K562 (cell line): ENCODE measurements at regions not wholly inside any gene's neighbourhood (a gene's known extent, or its start where the extent isn't known, plus 50 kb on each side); places are given as distances from the start of the nearest gene placed in this dataset.
"Not testable (repeated sequence)": the region's sequence is repeated elsewhere in the genome, so short reads cannot be mapped to it uniquely, and the experiment has no call there.

Experiments
- ATAC-seq: fragments of 200-7000 bp; cut with Tn5 transposase; 3 replicates; pipeline ENCODE4 v1.9.1; 2020; ENCODE audit warnings: moderate library complexity
- BruUV-seq: library from RNA; stranded (reverse); fragments of 400-500 nt; replicated peaks from 2 replicates; lab custom pipeline; 2021; lab: Mats Ljungman, UMichigan
- CTCF ChIA-PET: fragments of 300-600 bp; formaldehyde crosslinking; extraction: SDS; loops from one replicate; lab custom pipeline; 2021; ENCODE audit warnings: low intra/inter-chr PET ratio; lab: Yijun Ruan, JAX
- POLR2A ChIA-PET: fragments of 300-600, 350-650 bp; sonication (Branson Sonifier 250); formaldehyde crosslinking; extraction: SDS; loops from one replicate; lab custom pipeline; 2021; ENCODE audit warnings: antibody characterized with exemption, inconsistent platforms; lab: Yijun Ruan, JAX
- DNase-seq, 4 experiments: peaks; one replicate each; pipeline versions ENCODE4 v3.0.0 to v3.0.0-alpha.2; 2011 to 2018; ENCODE audit warnings: low spot score in 3 of 4, mixed read lengths in 3 of 4; ENCODE audit errors: extremely low read depth in 1 of 4
- FAIRE-seq: peaks from 2 replicates; lab custom pipeline; 2011; peaks lifted over from hg19 to GRCh38; lab: Jason Lieb, UNC
- H2AFZ ChIP-seq: 2 replicates; pipeline ENCODE4 v1.6.0; 2011; ENCODE audit warnings: low read depth, low read length, control low read depth, inconsistent platforms
- H3K27ac ChIP-seq: fragments of 200-600 bp; 3 replicates; pipeline ENCODE4 v1.8.0; 2011; ENCODE audit warnings: low read depth, mild to moderate bottlenecking, control low read depth, inconsistent platforms, low read length, moderate library complexity, mixed read lengths; ENCODE audit errors: extremely low read depth
- H3K27me3 ChIP-seq, 2 experiments: fragments of 300-600 bp in 1 of 2; 2 replicates in 1 of 2; 3 replicates in 1 of 2; pipeline versions ENCODE4 v1.6.0 to v1.8.0; 2011; ENCODE audit warnings: inconsistent platforms in 2 of 2, low read length in 2 of 2, mild to moderate bottlenecking in 1 of 2, mixed read lengths in 1 of 2, moderate library complexity in 1 of 2; ENCODE audit not compliant: control insufficient read depth in 2 of 2, insufficient read depth in 2 of 2
- H3K36me3 ChIP-seq: fragments of 300-600 bp; 3 replicates; pipeline ENCODE4 v1.8.0; 2011; ENCODE audit warnings: mild to moderate bottlenecking, low read length, inconsistent platforms; ENCODE audit not compliant: control insufficient read depth, insufficient read depth
- H3K4me1 ChIP-seq, 2 experiments: fragments of 200-600 bp in 1 of 2; replicated peaks in 1 of 2; 2 replicates in 1 of 2; 3 replicates in 1 of 2; pipeline versions ENCODE4 v1.5.1 to v1.8.0; 2011; ENCODE audit warnings: inconsistent platforms in 2 of 2, low read length in 2 of 2, mild to moderate bottlenecking in 1 of 2, mixed read lengths in 1 of 2, moderate library complexity in 1 of 2; ENCODE audit not compliant: control insufficient read depth in 2 of 2, insufficient read depth in 2 of 2
- H3K4me2 ChIP-seq: 2 replicates; pipeline ENCODE4 v1.6.1; 2011; ENCODE audit warnings: low read length, control low read depth, inconsistent platforms, mixed read lengths; ENCODE audit not compliant: insufficient read depth
- H3K4me3 ChIP-seq: fragments of 200-600 bp; sonication (generic), shearing (Covaris generic); 2 replicates; pipeline ENCODE4 v1.5.1; 2016; ENCODE audit warnings: control low read depth, inconsistent platforms
- H3K79me2 ChIP-seq: fragments of 200-600 bp; 3 replicates; pipeline ENCODE4 v1.8.0; 2011; ENCODE audit warnings: low read length, inconsistent platforms; ENCODE audit not compliant: control insufficient read depth, insufficient read depth
- H3K9ac ChIP-seq, 2 experiments: 2 replicates each; pipeline versions ENCODE4 v1.6.0 to v1.6.1; 2011; ENCODE audit warnings: low read depth in 2 of 2, low read length in 2 of 2, control low read depth in 1 of 2, inconsistent platforms in 1 of 2, mild to moderate bottlenecking in 1 of 2, mixed read lengths in 1 of 2; ENCODE audit not compliant: insufficient read depth in 1 of 2
- H3K9me1 ChIP-seq: one replicate; pipeline ENCODE4 v1.6.0; 2011; ENCODE audit warnings: inconsistent platforms, mild to moderate bottlenecking, low read length, moderate library complexity; ENCODE audit not compliant: control insufficient read depth, insufficient read depth
- H3K9me3 ChIP-seq: replicated peaks from 2 replicates; pipeline ENCODE4 v1.5.1; 2011; ENCODE audit warnings: low read depth, low read length, inconsistent platforms; ENCODE audit not compliant: control insufficient read depth, insufficient read depth
- H4K20me1 ChIP-seq: replicated peaks from 2 replicates; pipeline ENCODE4 v1.6.1; 2011; ENCODE audit warnings: low read length, inconsistent platforms, mixed read lengths; ENCODE audit not compliant: control insufficient read depth, insufficient read depth
- CBFA2T2 ChIP-seq: fragments of 450-650 bp; conservative IDR thresholded peaks from 2 replicates; pipeline ENCODE4 v1.6.1; 2017; ENCODE audit warnings: mild to moderate bottlenecking
- CBFA2T3 ChIP-seq: fragments of 450-650 bp; IDR thresholded peaks from 2 replicates; pipeline ENCODE4 v1.6.1; 2017
- EGR1 ChIP-seq: fragments of 450-650 bp; conservative IDR thresholded peaks from 2 replicates; pipeline ENCODE4 v1.6.1; 2017; ENCODE audit warnings: mild to moderate bottlenecking
- FOXK2 ChIP-seq, 2 experiments: fragments of 450-650 bp; IDR thresholded peaks in 1 of 2; conservative IDR thresholded peaks in 1 of 2; 2 replicates each; pipeline ENCODE4 v1.6.1; 2016; ENCODE audit warnings: low read depth in 2 of 2, mild to moderate bottlenecking in 1 of 2
- L3MBTL2 ChIP-seq: fragments of 450-650 bp; IDR thresholded peaks from 2 replicates; pipeline ENCODE4 v1.6.1; 2016; ENCODE audit warnings: mild to moderate bottlenecking, moderate library complexity
- MNT ChIP-seq, 2 experiments: fragments of 450-650 bp; conservative IDR thresholded peaks; 2 replicates each; pipeline ENCODE4 v1.6.1; 2017; ENCODE audit warnings: mild to moderate bottlenecking in 2 of 2, moderate library complexity in 2 of 2
- TAL1 ChIP-seq: fragments of 450-650 bp; IDR thresholded peaks from 2 replicates; pipeline ENCODE4 v1.6.1; 2016; ENCODE audit warnings: mild to moderate bottlenecking
- YY1 ChIP-seq, 3 experiments: IDR thresholded peaks; 2 replicates each; pipeline ENCODE4 v1.6.1; 2011; ENCODE audit warnings: low read length in 2 of 3, mild to moderate bottlenecking in 2 of 3, moderate library complexity in 2 of 3, borderline replicate concordance in 1 of 3, control low read depth in 1 of 3, low read depth in 1 of 3; ENCODE audit not compliant: insufficient read depth in 3 of 3, insufficient replicate concordance in 2 of 3, control insufficient read depth in 1 of 3, insufficient read length in 1 of 3; ENCODE audit errors: extremely low read depth in 1 of 3
- WGBS: fragments of 100-300 bp; shearing (Covaris generic); methylation state at CpG from one replicate; pipeline ENCODE4 v1.1.6; 2016; ENCODE audit warnings: low coverage, mixed read lengths; ENCODE audit not compliant: insufficient coverage; ENCODE audit errors: missing lambda C conversion rate; 5-methylcytosine and 5-hydroxymethylcytosine counted together
- in situ Hi-C: fragments of 300-500 bp; cut with MboI; formaldehyde crosslinking; loops from 4 replicates; pipeline ENCODE4 v1.15.0; 2018; ENCODE audit warnings: inconsistent platforms, mixed read lengths
- intact Hi-C: fragments of 100-400 bp; cut with micrococcal nuclease; formaldehyde crosslinking; loops from 2 replicates; pipeline ENCODE4 v1.14.2; 2022

- H4K20me1 ChIP-seq, intact Hi-C loops: not testable (repeated sequence)
- H3K4me2 ChIP-seq = peak overlapping the region; percentile 55; the same call in 1 of the 2 replicates
- peak; percentile 29; the same call in 1 of the 2 replicates for TF ChIP-seq TAL1
- peak in 2 of 3 experiments; percentile 28 to 84 for TF ChIP-seq YY1 (IDR thresholded peaks at IDR 0.05; ENCODE audit: borderline replicate concordance in 1 of 3, control insufficient read depth in 1 of 3, extremely low read depth in 1 of 3, insufficient read depth in 3 of 3, insufficient read length in 1 of 3, insufficient replicate concordance in 2 of 3, low read depth in 1 of 3, low read length in 2 of 3)
- peak; percentile 95 for TF ChIP-seq FOXK2 (conservative IDR thresholded peaks at IDR 0.05 in 1 of 2, IDR thresholded peaks at IDR 0.05 in 1 of 2; ENCODE audit: low read depth in 2 of 2)
- TF ChIP-seq L3MBTL2 = peak; percentile 25; the same call in 1 of the 2 replicates
- peak; percentile 93 to 95 for TF ChIP-seq MNT (conservative IDR thresholded peaks at IDR 0.05)
- TF ChIP-seq CBFA2T3 = 0 out of 2 replicates have a peak, but pooled peaks have one; percentile 29
- TF ChIP-seq EGR1 = peak; percentile 56
- TF ChIP-seq CBFA2T2 = 0 out of 2 replicates have a peak, but pooled peaks have one; percentile 12
- TF ChIP-seq, all 486 proteins: peak for 8; not testable (repeated sequence) for 478
- H3K27ac ChIP-seq, H3K4me3 ChIP-seq, H3K9me3 ChIP-seq, H3K9me1 ChIP-seq, CTCF ChIA-PET, BruUV-seq, H3K36me3 ChIP-seq, H3K79me2 ChIP-seq, in situ Hi-C loops, H3K27me3 ChIP-seq: not testable (repeated sequence)
- peak; percentile 39 for ATAC-seq
- H3K9ac ChIP-seq = peak overlapping the region; percentile 30 to 45; a peak in 3 of 4 replicates
- WGBS = 30% methylated on average over 15 of the region's 15 CpGs
- H2AFZ ChIP-seq = peak overlapping the region; percentile 82
- DNase-seq = peak in 1 of 4 experiments; percentile 44
- POLR2A ChIA-PET = interaction anchor here (0.5 kb wide), 1 partner anchor 16 kb away, joined by 3 read pairs; no protein-coding TSS in a partner anchor
- H3K4me1 ChIP-seq = peaks cover 13 to 29% of the 10 kb centered on the region in 2 experiments; a peak in 4 of 5 replicates
- peak; percentile 19 for FAIRE-seq
These were observed 135.3 kb upstream of the HS3ST4 start for GRCh38 chr16:25556289-25556967.
